Right cardiac atrium (tissue), 5 donors: ENCODE measurements at regions not wholly inside any gene's neighbourhood (a gene's known extent, or its start where the extent isn't known, plus 50 kb on each side); places are given as distances from the start of the nearest gene placed in this dataset.

ENCODE experiments used
- ATAC-seq, 2 donors: fragments of 200-7000 bp; cut with Tn5 transposase; one replicate each; pipeline versions ENCODE4 v1.8.0 to v1.9.1; 2020; ENCODE audit warnings: moderate library complexity in 2 of 2, mild to moderate bottlenecking in 1 of 2
- DNase-seq, 3 donors: peaks; one replicate each; pipeline ENCODE4 v3.0.0-alpha.2; 2020
- H3K27ac ChIP-seq: one replicate; pipeline ENCODE4 v1.5.1; 2013; ENCODE audit warnings: mild to moderate bottlenecking, low read length, control low read depth, moderate library complexity
- H3K27me3 ChIP-seq: one replicate; pipeline ENCODE4 v1.6.1; 2013; ENCODE audit not compliant: control insufficient read depth, insufficient read depth
- H3K4me1 ChIP-seq: one replicate; pipeline ENCODE4 v1.6.1; 2013; ENCODE audit warnings: low read length; ENCODE audit not compliant: control insufficient read depth, insufficient read depth
- H3K4me3 ChIP-seq: one replicate; pipeline ENCODE4 v1.5.1; 2013; ENCODE audit warnings: low read length, control low read depth
- H3K9me3 ChIP-seq: one replicate; pipeline ENCODE4 v1.6.1; 2013; ENCODE audit warnings: low read length; ENCODE audit not compliant: control insufficient read depth
- WGBS: extraction: QIAGEN DNeasy Blood & Tissue Kit; methylation state at CpG from one replicate; pipeline ENCODE4 v1.1.7; 2013; 5-methylcytosine and 5-hydroxymethylcytosine counted together
- intact Hi-C, 4 donors: fragments of 100-400 bp; cut with DNase I; formaldehyde crosslinking; loops; one replicate each; pipeline versions ENCODE4 v1.11.0 to v1.14.0; 2022 to 2023
- donor health status: healthy with polysubstance abuse.
- donor health status: DM: no; HTN: yes; CAD: no.
- donor health status: DM: no; HTN: no; CAD: no.
- donor health status: DM: no; HTN: yes; CAD: no; lungs with severe emphysema.
- donor health status: DM: yes; HTN: yes; CAD: no.

DNA sequence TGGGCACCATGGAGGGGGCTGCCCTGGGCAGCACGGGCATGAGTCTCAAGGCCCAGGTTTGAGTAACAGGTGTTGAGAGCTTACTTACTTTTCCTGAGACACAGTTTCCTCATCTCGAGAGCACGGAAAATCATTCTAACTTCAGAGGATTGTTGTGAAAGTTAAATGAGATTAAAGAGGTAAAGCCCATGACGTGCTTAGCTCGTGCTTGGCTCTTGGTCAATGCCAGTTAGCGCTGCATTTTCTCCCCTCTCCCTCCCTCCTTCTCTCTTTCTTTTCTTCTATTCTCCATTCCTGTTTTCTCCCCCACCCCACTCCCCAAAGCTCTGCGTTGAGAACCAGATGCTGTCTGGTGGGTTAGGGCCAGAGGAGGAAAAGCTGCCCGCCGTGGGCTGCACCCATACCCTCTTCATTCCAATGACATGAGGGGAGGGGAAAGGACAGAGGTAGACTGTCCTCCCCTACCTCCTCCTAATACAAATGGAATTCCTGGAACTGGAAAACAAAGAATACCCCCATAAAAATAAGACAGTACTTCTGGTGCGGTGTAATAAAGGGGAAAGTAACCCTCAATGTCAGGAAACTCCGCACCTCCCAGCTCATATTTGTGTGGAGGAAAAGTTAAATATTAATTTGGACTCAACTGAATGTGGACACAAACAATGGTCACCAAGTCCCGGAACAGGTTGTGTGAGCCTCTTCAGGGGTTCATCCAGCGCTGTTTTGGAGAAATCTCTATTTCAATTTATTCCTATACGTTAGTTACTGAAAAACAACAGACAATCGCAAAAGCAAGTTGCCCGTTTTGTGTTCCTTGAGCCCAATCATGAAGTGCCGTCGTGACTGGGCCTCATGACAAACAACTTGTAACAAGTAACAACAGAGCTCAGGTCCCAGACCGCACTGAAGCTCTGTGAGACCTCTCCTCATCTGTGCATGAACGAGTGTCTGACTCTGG, 54.8 kb upstream of the B3GAT1 start:
- no peak overlapping the region for H3K27ac ChIP-seq
- intact Hi-C loops: no loop called here
- H3K27me3 ChIP-seq: no peaks in the 10 kb centered on the region
- H3K4me3 ChIP-seq: no peak overlapping the region
- H3K9me3 ChIP-seq: no peaks in the 10 kb centered on the region
- DNase-seq (no peak), ATAC-seq (no peak)
- no peaks in the 10 kb centered on the region for H3K4me1 ChIP-seq
- 66% methylated on average over 20 of the region's 20 CpGs for WGBS

DNA sequence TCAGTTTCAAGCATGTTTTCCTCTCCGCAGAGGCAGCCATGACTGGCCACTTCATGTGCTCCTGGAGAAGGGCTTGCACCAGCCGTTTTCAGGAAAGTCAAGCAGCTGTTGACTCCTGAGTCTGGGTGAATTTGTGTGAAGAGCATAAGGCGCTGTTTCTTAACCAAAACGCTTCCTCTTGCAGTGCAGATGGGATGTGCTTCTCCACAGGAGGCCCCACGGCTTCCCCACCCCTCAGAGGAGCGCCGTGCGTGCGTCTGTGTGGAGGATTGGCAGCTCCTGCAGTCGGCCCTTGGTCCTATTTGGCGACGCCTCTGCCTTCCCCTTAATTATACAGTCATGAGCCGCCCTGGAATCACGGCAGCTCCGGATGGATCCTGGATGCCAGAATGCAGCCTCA, 54.1 kb upstream of the B3GAT1 start:
- Histone ChIP-seq H3K4me3 (no peak overlapping the region), H3K27me3 (no peaks in the 10 kb centered on the region), H3K9me3 (no peaks in the 10 kb centered on the region), H3K4me1 (no peaks in the 10 kb centered on the region), H3K27ac (no peak overlapping the region)
- WGBS: 9% methylated on average over 15 of the region's 15 CpGs
- ATAC-seq (no peak), DNase-seq (no peak)
- intact Hi-C loops: no loop called here

DNA sequence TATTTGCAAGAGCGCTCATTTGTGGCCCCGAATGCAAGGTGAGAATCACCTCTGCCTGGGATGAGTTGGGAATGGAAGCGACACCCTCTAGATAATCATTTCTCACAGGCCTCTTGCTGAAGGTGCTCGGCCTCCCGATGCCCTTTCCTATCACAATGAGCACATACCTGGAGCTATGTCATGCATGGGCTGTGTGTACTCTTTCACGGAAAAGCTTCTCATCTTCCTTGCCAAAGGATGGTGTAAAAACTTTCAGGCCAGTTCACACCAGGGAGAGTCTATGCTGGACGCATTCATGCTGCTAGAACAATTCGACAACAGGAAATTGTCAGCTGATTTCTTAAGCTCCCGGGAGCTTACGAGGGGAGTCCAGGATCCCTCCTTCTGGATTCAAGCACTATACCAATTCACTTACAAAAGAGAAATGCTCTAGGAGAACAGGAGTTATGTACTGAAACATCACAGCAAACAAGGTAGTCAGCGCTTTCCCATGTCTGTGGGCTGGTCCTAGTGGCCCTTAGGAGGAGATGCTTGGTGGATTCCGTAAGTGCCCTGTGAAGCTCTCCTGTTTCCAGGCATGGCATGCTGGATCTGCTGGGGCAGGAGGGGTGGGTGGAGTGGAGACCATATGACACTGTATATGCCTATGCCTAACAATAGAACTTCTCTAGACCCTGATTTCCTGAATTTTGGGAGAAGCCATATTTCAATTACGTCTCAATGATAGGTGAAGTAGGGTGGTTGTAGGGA, 53.1 kb upstream of the B3GAT1 start:
- no peak for ATAC-seq
- H3K9me3 ChIP-seq: no peaks in the 10 kb centered on the region
- H3K27ac ChIP-seq: no peak overlapping the region
- no peak for DNase-seq
- no peaks in the 10 kb centered on the region for H3K27me3 ChIP-seq
- intact Hi-C loops: no loop called here
- H3K4me1 ChIP-seq: no peaks in the 10 kb centered on the region
- no peak overlapping the region for H3K4me3 ChIP-seq
- 71% methylated on average over 13 of the region's 13 CpGs for WGBS

DNA sequence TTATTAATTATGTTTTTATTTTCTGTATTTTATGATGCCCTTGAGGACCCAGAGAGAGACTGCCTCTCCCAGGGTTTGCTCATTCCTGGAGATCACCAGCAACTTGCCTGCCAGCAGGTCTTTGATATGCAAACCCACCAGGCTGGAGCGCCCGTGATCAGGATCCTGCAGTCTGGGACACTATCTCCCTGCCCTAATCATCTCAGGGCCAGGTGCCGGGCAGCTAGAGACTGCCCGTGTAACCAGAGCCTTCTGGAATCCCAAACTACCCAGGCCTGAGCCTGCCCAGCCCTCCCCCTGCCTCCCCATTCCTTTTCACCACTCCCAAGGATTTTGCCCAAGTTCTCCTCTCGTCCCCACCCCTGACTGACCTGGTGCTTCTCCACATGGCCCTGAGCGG, 52.2 kb upstream of the B3GAT1 start:
- Histone ChIP-seq H3K27me3 (no peaks in the 10 kb centered on the region), H3K4me1 (no peaks in the 10 kb centered on the region), H3K27ac (no peak overlapping the region), H3K4me3 (no peak overlapping the region), H3K9me3 (no peaks in the 10 kb centered on the region)
- ATAC-seq (no peak), DNase-seq (no peak)
- intact Hi-C loops: no loop called here
- WGBS: 29% methylated on average over 6 of the region's 6 CpGs

DNA sequence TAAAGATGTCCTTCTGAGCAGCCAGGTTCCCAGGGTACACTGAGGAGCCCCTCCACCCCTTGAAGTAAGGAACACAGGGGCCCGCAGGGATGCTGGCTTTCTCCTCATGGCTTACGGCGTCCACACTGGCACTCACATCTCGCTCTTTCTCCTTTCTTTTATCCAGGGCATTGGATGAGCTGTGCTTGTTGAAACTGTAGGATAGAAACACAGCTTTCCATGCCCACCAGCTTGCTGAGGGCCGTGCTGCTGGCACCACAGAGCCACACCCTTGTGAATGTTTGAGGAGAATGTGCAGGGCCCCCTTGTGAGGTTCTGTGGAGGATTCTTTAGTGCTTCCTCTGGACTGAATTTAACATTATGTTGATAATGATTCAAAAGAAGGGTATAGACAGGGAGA, 51.7 kb upstream of the B3GAT1 start:
- intact Hi-C loops: no loop called here
- ATAC-seq: no peak
- Histone ChIP-seq H3K27me3 (no peaks in the 10 kb centered on the region), H3K4me3 (no peak overlapping the region), H3K27ac (no peak overlapping the region), H3K4me1 (no peaks in the 10 kb centered on the region), H3K9me3 (no peaks in the 10 kb centered on the region)
- no peak for DNase-seq
- WGBS: 78% methylated on average over 5 of the region's 5 CpGs
